OCI-LY7 (cell line): ENCODE measurements at regions not wholly inside any gene's neighbourhood (a gene's known extent, or its start where the extent isn't known, plus 50 kb on each side); places are given as distances from the start of the nearest gene placed in this dataset.

Source experiments
- CTCF ChIP-seq: fragments of 200-600 bp; sonication (generic); conservative IDR thresholded peaks from 2 replicates; pipeline ENCODE4 v1.5.1; 2014; ENCODE audit warnings: mild to moderate bottlenecking, antibody characterized with exemption, low read length, moderate library complexity, mixed read lengths
- EZH2phosphoT487 ChIP-seq: fragments of 200-600 bp; sonication (generic); IDR thresholded peaks from 2 replicates; pipeline ENCODE4 v1.6.1; 2018; ENCODE audit warnings: low read depth, borderline replicate concordance, mild to moderate bottlenecking, mixed run types, antibody characterized with exemption, low read length, moderate library complexity, mixed read lengths

- TF ChIP-seq CTCF (no peak), EZH2phosphoT487 (no peak)
Observed at GRCh38 chr10:3361640-3362039, 189.1 kb upstream of the PITRM1 start.
